Islet precursor cell (in vitro differentiated cells): ENCODE measurements at regions not wholly inside any gene's neighbourhood (a gene's known extent, or its start where the extent isn't known, plus 50 kb on each side); places are given as distances from the start of the nearest gene placed in this dataset.
A peak's percentile ranks its signal among the peaks of the same experiment; 100 is the strongest.
"Not testable (repeated sequence)": the region's sequence is repeated elsewhere in the genome, so short reads cannot be mapped to it uniquely, and the experiment has no call there.

Experiments
- DNase-seq: peaks from one replicate; pipeline ENCODE4 v3.0.0-alpha.2; 2018

GRCh38 chr7:42560866-42561265, 323.9 kb upstream of the GLI3 start:
- no peak for DNase-seq

GRCh38 chr7:42554932-42555331, 317.9 kb upstream of the GLI3 start:
- DNase-seq: not testable (repeated sequence)

GRCh38 chr7:42552227-42552626, 315.2 kb upstream of the GLI3 start:
- DNase-seq: no peak

- DNase-seq: no peak
Measured at GRCh38 chr7:42550706-42551470, 313.9 kb upstream of the GLI3 start.

- DNase-seq: no peak
Measured at GRCh38 chr7:42549866-42550485, 313.0 kb upstream of the GLI3 start.

GRCh38 chr7:42548816-42549611, 312.0 kb upstream of the GLI3 start:
- no peak for DNase-seq

- no peak for DNase-seq
Measured at GRCh38 chr7:42545049-42545724, 308.2 kb upstream of the GLI3 start.

- DNase-seq: no peak
Measured at GRCh38 chr7:42543953-42544352, 306.9 kb upstream of the GLI3 start.

GRCh38 chr7:42542446-42542845, 305.4 kb upstream of the GLI3 start:
- not testable (repeated sequence) for DNase-seq

- no peak for DNase-seq
Measured at GRCh38 chr7:42534441-42534840, 297.4 kb upstream of the GLI3 start.

- DNase-seq: peak; percentile 78
Measured at GRCh38 chr7:42527004-42527403, 290.0 kb upstream of the GLI3 start.

GRCh38 chr7:42522227-42522991, 285.4 kb upstream of the GLI3 start:
- DNase-seq: peak; percentile 55

GRCh38 chr7:42511027-42511426, 274.0 kb upstream of the GLI3 start:
- DNase-seq: no peak

- no peak for DNase-seq
Measured at GRCh38 chr7:42506097-42506496, 269.1 kb upstream of the GLI3 start.

- no peak for DNase-seq
Measured at GRCh38 chr7:42502022-42502421, 265.0 kb upstream of the GLI3 start.

GRCh38 chr7:42495256-42495655, 258.2 kb upstream of the GLI3 start:
- no peak for DNase-seq

GRCh38 chr7:42494736-42495135, 257.7 kb upstream of the GLI3 start:
- DNase-seq: peak; percentile 61

GRCh38 chr7:42494199-42494710, 257.2 kb upstream of the GLI3 start:
- DNase-seq: no peak

- peak; percentile 94 for DNase-seq
Measured at GRCh38 chr7:42493436-42494198, 256.6 kb upstream of the GLI3 start.

- DNase-seq: no peak
Measured at GRCh38 chr7:42492920-42493319, 255.9 kb upstream of the GLI3 start.

GRCh38 chr7:42491106-42491505, 254.1 kb upstream of the GLI3 start:
- DNase-seq: no peak
